ENCODE measurements at regions not wholly inside any gene's neighbourhood (a gene's known extent, or its start where the extent isn't known, plus 50 kb on each side); places are given as distances from the start of the nearest gene placed in this dataset.

- Mint-ChIP-seq H3K27ac (no peak overlapping the region), H3K36me3 (ENCODE audit: low read depth) (no peaks in the 10 kb centered on the region), H3K4me3 (no peak overlapping the region), H3K4me1 (peaks cover 6% of the 10 kb centered on the region), H3K9me3 (peaks cover 3% of the 10 kb centered on the region), H3K27me3 (ENCODE audit: low read depth) (peaks cover 4% of the 10 kb centered on the region)
- no peak for TF ChIP-seq CTCF (IDR thresholded peaks at IDR 0.05; ENCODE audit: unreplicated experiment in 3 of 3)
These were observed 162.1 kb upstream of the PCSK5 start for GRCh38 chr9:75728391-75728790.

- Mint-ChIP-seq H3K9me3 (no peaks in the 10 kb centered on the region), H3K27ac (no peak overlapping the region), H3K27me3 (ENCODE audit: low read depth) (peaks cover 5% of the 10 kb centered on the region), H3K36me3 (ENCODE audit: low read depth) (no peaks in the 10 kb centered on the region), H3K4me3 (no peak overlapping the region), H3K4me1 (peaks cover 1% of the 10 kb centered on the region)
- no peak for TF ChIP-seq CTCF (IDR thresholded peaks at IDR 0.05; ENCODE audit: unreplicated experiment in 3 of 3)
These were observed 155.7 kb upstream of the PCSK5 start for GRCh38 chr9:75734802-75735201.

- H3K4me3 Mint-ChIP-seq: no peak overlapping the region
- H3K27me3 Mint-ChIP-seq (ENCODE audit: low read depth): peaks cover 5% of the 10 kb centered on the region
- no peaks in the 10 kb centered on the region for H3K36me3 Mint-ChIP-seq (ENCODE audit: low read depth)
- H3K4me1 Mint-ChIP-seq: no peaks in the 10 kb centered on the region
- H3K9me3 Mint-ChIP-seq: peaks cover 10% of the 10 kb centered on the region
- no peak for TF ChIP-seq CTCF (IDR thresholded peaks at IDR 0.05; ENCODE audit: unreplicated experiment in 3 of 3)
- H3K27ac Mint-ChIP-seq: no peak overlapping the region
These were observed 150.4 kb upstream of the PCSK5 start for GRCh38 chr9:75739884-75740611.

- Mint-ChIP-seq H3K9me3 (peaks cover 10% of the 10 kb centered on the region), H3K4me3 (no peak overlapping the region), H3K36me3 (ENCODE audit: low read depth) (no peaks in the 10 kb centered on the region), H3K27me3 (ENCODE audit: low read depth) (no peaks in the 10 kb centered on the region), H3K4me1 (no peaks in the 10 kb centered on the region), H3K27ac (no peak overlapping the region)
- TF ChIP-seq CTCF (IDR thresholded peaks at IDR 0.05; ENCODE audit: unreplicated experiment in 3 of 3): no peak
These were observed 146.6 kb upstream of the PCSK5 start for GRCh38 chr9:75743855-75744254.

- Mint-ChIP-seq H3K4me1 (no peaks in the 10 kb centered on the region), H3K27ac (no peak overlapping the region), H3K9me3 (no peaks in the 10 kb centered on the region), H3K4me3 (no peak overlapping the region), H3K36me3 (ENCODE audit: low read depth) (no peaks in the 10 kb centered on the region), H3K27me3 (ENCODE audit: low read depth) (no peaks in the 10 kb centered on the region)
- TF ChIP-seq CTCF (IDR thresholded peaks at IDR 0.05; ENCODE audit: unreplicated experiment in 3 of 3): no peak
These were observed 136.4 kb upstream of the PCSK5 start for GRCh38 chr9:75754080-75754479.

- H3K4me3 Mint-ChIP-seq: no peak overlapping the region
- peaks cover 6% of the 10 kb centered on the region for H3K9me3 Mint-ChIP-seq
- TF ChIP-seq CTCF (IDR thresholded peaks at IDR 0.05; ENCODE audit: unreplicated experiment in 3 of 3): no peak
These were observed 115.3 kb upstream of the PCSK5 start for GRCh38 chr9:75775166-75775565.

More at GRCh38 chr9:75775166-75775565, 115.3 kb upstream of the PCSK5 start:
- no peak overlapping the region for H3K27ac Mint-ChIP-seq
- no peaks in the 10 kb centered on the region for H3K36me3 Mint-ChIP-seq (ENCODE audit: low read depth)
- no peaks in the 10 kb centered on the region for H3K4me1 Mint-ChIP-seq
- no peaks in the 10 kb centered on the region for H3K27me3 Mint-ChIP-seq (ENCODE audit: low read depth)

All from nephron (organoid).